Body of pancreas (tissue), 1 donor: ENCODE measurements at regions not wholly inside any gene's neighbourhood (a gene's known extent, or its start where the extent isn't known, plus 50 kb on each side); places are given as distances from the start of the nearest gene placed in this dataset. TPM values are rescaled to one million over a fixed set of nuclear protein-coding genes. Genes with fewer than 3 reads are reported as not detected.

ENCODE experiments used
- small RNA-seq: library from RNA; depleted of rRNA; stranded (forward); fragments of <200 nt; gene quantifications from one replicate; pipeline ENCODE3, GENCODE V24; 2016

Small RNA genes lying in the stretch of these regions (small RNA-seq; reads per million reads assigned to genes)
- not detected for gene AC009101.1
- not detected for gene AC009161.2
- gene AC018846.1 = not detected
- not detected for gene AC138305.3
- gene RNU6-21P = not detected
